Fibroblast of the aortic adventitia (primary cell): ENCODE measurements at regions not wholly inside any gene's neighbourhood (a gene's known extent, or its start where the extent isn't known, plus 50 kb on each side); places are given as distances from the start of the nearest gene placed in this dataset.
A peak's percentile ranks its signal among the peaks of the same experiment; 100 is the strongest.

Source experiments
- DNase-seq: peaks from one replicate; pipeline ENCODE4 v3.0.0-alpha.2; 2010; ENCODE audit warnings: low read depth
- H3K4me3 ChIP-seq: 2 replicates; pipeline ENCODE4 v1.5.1; 2011; ENCODE audit warnings: low read depth, mild to moderate bottlenecking, control low read depth, low read length, moderate library complexity
- TF ChIP-seq, protein P1 (sequence below): IDR thresholded peaks from 2 replicates; pipeline ENCODE4 v1.5.1; 2011; ENCODE audit warnings: mild to moderate bottlenecking, low read length, control low read depth, inconsistent platforms; ENCODE audit not compliant: insufficient read depth

DNA sequence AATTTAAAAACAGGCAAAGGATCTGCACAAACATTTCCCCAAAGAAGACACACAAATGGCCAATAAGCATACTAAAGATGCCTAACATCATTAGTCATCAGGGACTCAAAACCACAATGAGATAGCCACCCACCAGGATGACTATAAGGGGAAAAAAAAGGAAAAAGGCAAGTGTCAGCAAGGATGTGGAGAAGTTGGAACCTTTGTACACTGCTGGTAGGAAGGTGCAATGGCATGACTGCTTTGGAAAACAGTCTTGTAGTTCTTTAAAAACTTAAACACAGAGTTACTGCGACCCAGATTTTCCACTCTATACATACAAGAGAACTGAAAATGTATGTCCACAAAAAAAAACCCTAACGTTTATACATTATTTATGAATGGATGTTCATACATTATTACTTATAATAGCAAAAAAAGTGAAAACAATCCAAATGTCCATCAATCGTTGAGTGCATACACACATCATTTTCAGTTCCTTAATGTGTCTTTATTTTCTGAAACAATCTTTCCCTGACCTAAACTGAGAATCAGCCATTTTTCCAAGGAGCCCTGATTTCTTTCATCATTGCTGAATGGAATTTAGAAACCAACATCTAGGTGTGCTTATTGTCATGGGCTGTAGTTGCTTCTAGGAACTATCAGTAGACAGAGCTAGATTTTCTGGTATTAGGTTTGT, 64.7 kb upstream of the TLK1 start:
- H3K4me3 ChIP-seq, result no peak overlapping the region
- peak; percentile 92 for DNase-seq
- TF ChIP-seq, protein P1, sequence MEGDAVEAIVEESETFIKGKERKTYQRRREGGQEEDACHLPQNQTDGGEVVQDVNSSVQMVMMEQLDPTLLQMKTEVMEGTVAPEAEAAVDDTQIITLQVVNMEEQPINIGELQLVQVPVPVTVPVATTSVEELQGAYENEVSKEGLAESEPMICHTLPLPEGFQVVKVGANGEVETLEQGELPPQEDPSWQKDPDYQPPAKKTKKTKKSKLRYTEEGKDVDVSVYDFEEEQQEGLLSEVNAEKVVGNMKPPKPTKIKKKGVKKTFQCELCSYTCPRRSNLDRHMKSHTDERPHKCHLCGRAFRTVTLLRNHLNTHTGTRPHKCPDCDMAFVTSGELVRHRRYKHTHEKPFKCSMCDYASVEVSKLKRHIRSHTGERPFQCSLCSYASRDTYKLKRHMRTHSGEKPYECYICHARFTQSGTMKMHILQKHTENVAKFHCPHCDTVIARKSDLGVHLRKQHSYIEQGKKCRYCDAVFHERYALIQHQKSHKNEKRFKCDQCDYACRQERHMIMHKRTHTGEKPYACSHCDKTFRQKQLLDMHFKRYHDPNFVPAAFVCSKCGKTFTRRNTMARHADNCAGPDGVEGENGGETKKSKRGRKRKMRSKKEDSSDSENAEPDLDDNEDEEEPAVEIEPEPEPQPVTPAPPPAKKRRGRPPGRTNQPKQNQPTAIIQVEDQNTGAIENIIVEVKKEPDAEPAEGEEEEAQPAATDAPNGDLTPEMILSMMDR, result peak; percentile 71

DNA sequence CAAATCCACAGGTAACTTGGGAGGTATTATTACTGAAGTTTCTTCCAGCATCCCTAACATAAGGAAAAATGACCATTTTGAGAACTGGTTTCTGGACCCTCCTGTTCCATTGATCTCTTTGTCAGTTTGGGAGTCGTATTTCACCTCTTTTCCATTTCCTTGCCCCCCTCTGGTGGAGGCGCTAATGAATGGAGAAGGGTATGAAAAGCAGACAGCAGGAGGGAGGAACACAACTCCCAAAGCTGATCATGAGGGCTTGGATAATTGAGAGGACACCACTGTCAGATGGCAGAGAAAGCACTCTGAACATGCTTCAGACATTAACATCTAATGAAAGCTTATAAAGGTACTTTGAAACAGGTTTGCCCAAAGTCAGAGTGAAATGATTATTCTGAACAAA, 56.6 kb upstream of the TLK1 start:
- no peak for DNase-seq
- H3K4me3 ChIP-seq, result no peak overlapping the region
- TF ChIP-seq, protein P1, result no peak

DNA sequence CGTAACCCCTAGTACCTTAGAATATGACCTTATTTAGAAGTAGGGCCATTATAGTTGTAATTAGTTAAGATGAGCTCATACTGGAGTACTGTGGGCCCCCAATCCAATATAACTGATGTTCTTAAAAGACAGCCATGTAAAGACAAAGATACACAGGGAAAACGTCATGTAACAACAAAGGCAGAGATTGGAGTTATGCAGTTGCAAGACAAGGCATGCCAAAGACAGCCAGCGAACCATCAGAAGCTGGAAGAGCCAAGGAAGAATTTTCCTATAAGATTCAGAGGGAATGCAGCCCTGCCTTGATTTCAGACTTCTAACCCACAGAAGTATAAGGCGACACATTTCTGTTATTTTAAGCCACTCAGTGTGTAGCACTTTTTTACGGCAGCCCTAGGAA, 55.9 kb upstream of the TLK1 start:
- TF ChIP-seq, protein P1, result no peak
- DNase-seq, result no peak
- no peak overlapping the region for H3K4me3 ChIP-seq

DNA sequence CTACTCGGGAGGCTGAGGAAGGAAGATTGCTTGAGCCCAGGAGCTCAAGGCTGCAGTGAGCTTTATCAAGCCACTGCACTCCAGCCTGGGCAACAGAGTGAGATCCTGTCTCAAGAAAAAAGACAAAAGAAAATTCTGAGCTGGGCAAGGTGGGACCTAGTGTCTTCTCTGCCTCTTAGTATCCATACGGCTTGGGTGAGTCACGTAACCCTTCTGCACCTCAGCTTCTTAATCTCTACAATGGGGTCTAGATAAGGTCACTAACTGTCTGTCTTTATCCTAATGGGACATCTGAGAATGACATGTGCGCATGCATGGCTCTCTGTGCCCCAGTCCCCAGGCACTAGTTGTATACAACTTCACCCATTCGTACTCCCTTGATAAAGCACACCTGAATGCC, 53.4 kb upstream of the TLK1 start:
- DNase-seq, result no peak
- TF ChIP-seq, protein P1, result no peak
- H3K4me3 ChIP-seq, result no peak overlapping the region

DNA sequence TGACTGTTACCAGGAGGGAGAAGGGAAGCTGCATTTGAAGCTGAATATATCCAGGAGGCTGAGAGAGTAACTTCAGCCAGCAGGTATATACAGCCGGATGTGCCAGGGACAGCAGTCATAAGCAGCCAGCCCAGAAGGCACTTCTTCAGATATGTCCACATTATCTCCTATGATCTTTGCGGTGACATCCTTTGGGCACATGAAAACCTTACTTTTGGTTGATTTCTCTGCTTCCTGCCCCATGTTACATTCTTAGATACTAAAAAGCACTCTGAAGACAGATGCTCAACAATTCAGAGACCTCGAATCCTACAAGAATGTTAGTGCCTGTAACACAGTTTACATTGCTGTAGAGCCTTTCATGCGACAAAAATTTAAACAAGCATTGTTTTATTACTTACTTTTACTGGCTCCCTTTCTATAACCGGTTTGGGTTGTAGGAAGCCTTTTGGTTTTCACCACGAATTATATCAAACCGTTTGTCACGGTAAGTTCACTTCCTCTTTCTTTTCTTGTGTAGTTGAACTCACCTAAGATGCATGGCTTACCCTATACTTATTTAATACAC, 50.3 kb upstream of the TLK1 start:
- DNase-seq, result no peak
- H3K4me3 ChIP-seq, result no peak overlapping the region
- TF ChIP-seq, protein P1, result no peak
